ENCODE measurements at regions not wholly inside any gene's neighbourhood (a gene's known extent, or its start where the extent isn't known, plus 50 kb on each side); places are given as distances from the start of the nearest gene placed in this dataset.

DNA sequence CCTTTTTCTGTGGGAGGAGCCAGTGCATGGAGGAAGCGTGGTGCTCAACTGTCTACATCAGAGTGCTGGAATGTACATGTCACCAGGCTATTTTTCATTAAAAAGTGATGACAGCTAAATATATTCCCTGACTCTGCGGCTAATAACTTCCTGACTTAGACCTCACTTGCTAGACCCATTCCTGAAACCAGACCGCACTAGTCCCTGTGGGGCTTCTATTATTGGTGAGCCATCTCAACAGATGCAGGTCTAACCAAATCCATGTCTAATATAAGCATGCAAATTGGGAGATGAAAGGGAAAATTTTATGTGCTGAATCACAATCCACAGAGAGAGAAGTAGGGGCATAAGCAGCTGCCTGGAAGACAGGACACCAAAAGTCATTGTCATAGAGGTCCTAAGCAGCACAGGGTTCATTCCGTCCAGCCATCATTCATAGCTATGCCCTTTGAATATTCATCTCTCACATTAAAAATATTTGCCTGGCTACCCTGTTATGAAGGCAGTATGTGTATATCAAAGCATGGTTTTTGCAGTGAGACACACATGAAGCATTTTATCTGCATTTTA, 110.9 kb upstream of the BLID start:
- no peak for DNase-seq

DNA sequence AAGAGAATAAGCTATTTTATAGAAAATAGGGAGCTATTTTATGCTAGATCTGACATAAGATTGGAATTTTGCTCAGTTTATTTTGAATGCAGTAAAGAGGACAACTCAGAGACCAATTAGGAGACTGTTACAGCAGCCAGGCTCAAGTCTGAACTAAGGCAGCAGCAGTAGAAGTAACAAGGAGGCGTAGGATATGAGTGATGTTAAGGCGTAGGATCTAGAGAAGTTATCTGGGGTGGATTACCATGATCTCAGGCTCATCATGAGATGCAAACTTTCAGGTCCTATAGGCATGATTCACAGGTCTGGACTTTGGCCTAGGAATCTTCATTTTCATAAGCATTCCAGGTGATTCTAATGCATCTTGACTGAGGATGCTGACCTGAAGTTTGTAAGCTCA, 108.9 kb upstream of the BLID start:
- no peak for DNase-seq

DNA sequence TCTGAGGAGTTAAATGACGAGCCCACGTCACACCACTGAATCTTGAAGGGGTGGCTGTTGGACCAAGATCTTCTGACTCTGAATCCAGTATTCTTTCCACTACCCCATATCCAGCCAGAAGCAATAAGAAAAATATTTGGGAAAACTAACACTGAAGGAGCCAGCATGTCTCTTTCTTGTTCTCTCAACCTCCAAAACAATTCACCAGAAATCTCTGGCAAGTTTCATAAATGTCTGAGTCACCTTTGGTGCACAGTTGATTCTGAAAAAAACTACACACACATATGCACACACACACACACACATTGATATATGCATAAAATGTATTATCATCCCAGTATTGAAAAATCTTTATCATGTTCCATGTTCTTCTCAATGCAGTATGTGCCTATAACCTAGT, 104.3 kb upstream of the BLID start:
- no peak for DNase-seq

DNA sequence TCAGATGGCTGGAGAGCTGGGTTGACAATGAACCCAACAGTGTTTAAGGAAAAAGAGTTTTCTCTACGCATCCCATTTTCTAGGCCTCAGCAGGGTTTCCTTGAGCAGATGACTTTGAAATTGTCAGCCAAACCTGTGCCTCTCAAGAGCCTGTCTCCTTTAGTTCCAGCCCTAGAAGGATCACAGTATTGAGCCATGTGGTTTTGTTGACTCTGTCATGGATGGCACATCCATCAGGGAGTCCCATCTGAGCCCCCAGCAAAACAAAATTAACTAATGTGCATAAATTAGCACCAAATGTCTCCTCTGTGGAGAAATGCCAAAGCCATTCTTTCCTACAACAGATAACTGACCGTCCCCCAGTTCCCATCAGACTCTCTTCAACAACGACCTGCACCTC, 103.8 kb upstream of the BLID start:
- DNase-seq: no peak

DNA sequence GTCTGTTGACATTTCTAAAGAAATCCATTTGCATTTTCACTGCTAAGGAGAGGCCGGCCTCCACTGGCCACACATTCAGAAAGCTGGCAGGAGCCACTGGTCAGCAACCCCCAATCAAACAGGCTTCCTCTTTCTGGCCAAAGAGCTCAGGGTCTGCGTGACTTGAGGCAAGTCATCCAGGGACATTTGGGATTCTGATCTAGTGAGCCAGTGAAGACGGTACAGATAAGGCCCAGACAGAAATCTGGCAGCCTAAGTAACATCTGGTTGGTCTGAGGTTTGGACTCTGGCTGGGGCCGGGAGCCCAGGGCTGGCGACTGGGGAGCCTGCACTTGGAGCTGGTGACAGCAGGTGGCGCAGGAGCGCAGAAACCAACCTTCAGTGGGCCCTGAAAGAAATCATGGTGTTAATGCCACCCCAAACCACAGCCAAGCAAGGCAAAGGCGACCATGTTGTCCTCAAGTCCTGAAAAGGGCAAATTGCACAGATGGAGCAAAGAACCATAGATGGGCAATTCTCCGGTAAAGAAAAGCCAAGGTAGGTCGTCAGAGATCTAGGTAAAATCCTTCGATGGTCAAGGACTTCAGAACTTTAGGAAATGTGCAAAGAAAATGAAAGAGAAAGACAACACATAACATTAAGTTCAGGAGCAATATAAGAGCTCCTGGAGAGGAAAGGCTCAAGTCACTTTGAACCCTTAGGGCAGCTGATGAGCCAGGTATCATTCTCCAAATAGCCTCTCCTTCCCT, 99.4 kb upstream of the BLID start:
- DNase-seq: peak; percentile 86

DNA sequence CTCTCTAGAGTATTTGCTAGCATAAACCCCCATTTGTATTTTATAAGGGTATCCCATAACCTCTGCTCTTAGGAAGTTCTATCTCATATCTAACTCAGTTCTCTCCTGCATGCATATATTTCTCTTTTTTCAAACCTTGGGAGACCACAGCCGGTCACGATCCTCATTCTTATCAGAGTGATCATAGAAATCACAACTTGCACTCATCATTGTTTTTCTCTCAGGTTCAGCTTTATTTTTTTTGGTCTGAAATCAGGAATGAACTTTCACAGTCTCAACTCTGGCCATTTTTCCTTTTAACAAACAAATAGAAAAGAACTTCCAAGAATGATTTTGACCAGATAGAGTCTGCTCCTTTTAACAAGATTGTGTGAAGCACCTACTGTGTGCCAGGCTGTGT, 98.6 kb upstream of the BLID start:
- no peak for DNase-seq

DNA sequence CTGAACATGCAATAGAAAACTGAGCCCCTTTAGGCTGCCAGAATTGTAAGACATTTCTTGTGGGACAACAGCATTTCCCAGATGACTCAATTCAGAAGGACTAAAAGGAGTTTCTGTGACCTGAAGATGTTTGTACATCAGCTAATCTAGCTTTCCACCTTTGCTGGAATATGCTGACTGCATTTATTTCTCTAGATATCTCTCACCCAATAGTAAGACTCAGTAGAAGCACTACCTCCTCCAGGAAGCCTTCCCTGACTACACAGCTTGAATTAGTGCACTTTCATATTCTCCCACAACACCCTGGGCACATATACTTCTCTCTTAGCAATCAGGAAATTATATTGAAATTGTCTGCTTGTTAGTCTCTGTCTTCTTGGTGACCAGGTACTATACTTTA, 98.1 kb upstream of the BLID start:
- DNase-seq: no peak

DNA sequence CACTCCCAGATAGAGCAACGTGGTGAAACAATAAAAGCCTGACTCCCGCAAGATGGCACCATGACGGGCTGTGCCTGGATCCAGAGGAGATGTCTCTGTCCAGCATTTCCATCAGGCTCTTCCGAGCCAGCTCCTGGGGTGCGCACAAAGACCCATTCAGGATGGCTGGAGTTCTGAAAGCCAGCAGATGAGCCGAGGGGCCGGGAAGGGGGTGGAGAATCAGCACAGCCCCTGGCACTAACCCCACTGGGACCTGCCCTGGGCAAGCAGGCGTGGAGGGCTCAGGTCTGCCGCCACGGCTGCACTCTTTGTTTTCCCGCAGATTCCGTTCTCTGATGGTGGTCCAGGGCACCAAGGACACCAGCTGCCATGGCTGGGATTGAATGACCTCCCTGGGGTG, 97.2 kb upstream of the BLID start:
- DNase-seq: no peak

DNA sequence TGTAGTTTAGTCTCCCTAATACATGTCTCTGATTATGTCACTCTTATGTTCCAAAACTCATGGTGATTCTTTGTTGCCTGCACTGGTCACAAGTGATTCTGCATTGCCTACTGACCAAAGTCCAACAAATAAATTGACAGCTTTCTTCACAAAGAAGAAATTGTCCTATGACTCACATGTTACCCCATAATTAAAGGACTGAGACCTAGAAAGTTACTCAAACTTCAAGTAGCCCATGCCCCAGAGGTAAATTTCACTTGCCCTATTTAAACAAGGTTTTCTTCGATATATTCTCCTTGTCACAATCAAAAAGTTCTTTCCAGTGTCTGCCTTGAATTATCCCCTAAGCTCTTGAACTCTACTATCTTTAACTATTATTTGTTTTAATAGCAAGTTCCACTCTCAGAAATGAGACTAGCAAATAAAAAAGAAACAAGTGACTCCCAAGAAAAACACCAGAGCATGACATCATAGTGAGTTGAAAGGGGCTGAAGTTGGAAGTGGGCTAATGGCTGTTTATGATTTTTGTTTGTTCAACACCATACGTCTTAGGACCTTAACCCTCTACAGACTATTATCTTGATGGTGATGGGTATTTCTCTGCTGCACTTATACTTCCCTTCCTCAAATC, 94.5 kb upstream of the BLID start:
- peak; percentile 63 for DNase-seq

DNA sequence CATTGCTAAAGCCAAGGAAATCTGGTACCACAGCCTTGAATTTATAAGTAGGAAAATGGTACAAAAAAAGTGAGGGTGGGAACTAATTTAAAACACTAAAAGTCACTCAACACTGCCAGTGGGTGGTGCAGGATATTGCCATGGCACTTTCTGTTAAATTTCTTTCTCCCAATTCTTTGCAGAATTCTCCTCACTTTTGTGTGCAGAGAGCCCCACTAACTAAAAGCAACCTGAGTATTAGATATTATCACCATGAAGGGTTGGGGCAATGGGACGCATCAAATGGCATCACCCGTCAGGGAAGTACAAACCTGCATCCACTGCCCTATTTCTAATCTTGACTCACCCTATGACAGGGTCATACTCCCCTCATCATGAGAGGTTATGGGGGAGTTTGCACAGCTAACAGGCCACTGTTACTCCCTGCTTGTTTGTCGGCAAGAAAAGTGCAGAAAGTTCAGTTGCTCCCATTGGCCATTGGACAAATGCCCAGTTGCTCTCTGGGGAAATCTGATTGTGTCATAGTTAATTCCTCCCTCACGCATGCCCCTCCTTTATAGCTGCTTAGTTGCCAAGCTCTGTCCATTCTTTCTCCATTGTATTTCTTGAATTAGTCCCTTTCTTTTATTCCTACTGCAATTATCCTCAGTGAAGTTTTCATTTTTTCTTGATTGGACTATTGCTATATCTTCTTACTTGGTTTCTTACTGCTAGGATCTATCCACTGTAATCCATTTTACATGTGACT, 93.8 kb upstream of the BLID start:
- DNase-seq: peak; percentile 78

DNA sequence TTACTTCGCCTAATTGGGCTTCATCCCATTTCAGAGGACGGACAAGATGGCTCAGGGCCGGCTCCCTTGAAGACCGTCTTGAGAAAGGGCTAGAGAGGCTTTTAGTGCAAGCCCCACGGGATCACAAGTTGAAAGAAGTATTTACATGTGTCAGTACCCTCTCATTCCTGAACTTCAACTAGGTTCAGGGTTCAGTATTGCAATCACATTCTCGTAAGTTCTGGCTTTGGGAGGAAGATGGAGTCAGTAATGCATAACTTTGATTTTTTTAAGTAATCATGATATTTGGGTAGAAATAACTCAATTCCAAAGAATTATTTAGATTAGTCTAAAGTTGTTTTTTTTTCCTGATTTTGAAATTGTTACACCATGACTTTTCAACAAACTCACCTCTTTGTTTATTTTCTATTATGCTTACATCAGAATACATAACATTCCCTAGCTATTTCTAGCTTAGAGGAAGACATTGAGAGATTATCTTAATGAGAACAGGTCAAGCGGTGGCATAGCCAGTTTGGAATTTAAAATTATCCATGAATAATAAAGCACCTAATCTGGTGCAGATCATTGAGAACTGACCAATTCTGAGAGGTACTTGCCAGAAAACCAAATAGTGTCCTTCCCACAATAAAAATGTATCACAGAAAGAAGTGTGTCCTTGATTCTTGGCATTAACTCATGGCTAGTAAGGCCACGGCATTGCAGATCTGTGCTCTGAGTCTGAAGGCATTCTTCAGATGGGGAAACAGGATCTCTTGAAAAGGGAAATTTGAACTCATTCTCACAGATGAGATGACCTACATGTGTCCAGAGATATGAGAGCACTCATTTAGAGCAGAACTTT, 92.1 kb upstream of the BLID start:
- DNase-seq: no peak

DNA sequence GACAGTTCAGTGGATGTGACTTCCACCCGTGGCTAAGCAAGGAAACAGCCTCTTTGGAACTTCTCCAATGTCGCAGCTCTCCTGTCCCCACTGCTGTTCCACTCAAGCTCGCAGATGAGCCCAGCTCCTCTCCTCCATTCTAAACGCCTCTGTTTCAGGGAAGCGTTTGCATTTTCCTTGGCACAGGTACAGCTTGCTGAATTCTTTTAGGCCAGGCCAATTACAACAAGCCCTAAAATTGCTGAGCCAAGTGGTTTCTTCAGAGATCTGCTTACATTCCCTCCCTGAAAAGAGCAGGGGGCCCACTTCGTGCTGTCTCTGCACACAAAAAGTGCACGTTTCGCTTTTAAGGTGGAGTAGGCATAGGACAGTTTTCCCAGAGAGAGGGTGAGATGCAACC, 91.5 kb upstream of the BLID start:
- no peak for DNase-seq

DNA sequence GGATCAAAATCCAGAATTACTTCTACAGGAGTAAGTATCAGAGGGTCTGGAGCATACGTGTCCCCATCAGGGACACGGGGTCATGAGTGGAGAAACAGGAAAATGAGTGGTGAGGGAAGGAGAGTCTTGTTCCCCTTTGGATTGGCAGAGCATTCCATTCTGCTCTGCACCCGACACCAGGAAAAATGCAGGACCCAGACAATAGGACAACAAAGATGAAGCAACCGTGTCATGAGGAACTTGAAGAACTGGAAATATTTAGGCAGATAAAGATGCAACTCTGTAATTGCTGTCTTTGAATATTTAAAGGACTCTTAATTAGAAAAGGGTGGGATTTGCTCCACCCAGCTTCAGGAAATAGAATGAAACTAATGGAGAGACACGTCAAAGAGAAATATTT, 89.0 kb upstream of the BLID start:
- no peak for DNase-seq

DNA sequence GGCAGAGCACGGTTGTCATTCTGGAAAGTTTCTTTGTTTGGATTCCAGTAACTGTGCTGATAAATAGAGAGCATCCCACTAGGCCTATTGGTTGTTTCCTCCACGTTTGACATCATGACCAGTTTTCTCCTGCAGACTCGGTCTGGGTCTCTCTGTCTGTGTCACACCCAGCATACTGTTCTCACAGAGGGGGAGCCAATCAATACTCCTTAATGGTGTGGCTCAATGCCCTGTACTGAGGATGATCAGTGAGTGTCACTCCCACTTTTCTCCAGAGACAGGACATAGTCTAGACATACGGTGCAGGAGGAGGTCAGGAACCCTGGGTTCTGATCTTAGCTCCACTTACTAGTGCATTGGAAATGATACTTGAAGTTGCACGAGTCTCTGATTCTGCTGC, 88.2 kb upstream of the BLID start:
- DNase-seq: no peak

DNA sequence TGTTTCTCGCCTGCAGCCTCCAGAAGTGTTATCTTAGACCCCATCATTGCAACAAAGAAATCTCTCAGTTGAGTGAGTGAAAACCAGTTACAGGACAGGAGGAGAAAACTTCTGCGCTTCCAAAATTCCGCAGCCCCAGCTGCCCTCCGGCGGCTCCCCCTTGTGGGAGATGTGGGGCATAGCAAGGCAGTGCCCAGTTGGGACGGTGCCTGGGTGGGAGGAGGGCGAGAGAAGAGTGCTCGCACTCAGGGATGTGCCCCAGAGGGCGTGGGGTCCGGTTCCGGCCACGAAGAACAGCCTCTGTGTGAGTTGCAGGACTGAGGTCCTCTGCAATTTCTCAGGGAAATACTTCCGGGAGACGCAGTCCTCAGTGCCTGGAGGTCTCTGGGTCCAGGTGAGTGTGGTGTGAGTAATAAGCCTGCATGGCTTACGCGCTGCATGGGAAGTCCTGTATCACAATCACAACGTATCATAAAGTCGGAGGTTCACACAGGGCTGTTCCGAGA, 87.0 kb upstream of the BLID start:
- DNase-seq: no peak

DNA sequence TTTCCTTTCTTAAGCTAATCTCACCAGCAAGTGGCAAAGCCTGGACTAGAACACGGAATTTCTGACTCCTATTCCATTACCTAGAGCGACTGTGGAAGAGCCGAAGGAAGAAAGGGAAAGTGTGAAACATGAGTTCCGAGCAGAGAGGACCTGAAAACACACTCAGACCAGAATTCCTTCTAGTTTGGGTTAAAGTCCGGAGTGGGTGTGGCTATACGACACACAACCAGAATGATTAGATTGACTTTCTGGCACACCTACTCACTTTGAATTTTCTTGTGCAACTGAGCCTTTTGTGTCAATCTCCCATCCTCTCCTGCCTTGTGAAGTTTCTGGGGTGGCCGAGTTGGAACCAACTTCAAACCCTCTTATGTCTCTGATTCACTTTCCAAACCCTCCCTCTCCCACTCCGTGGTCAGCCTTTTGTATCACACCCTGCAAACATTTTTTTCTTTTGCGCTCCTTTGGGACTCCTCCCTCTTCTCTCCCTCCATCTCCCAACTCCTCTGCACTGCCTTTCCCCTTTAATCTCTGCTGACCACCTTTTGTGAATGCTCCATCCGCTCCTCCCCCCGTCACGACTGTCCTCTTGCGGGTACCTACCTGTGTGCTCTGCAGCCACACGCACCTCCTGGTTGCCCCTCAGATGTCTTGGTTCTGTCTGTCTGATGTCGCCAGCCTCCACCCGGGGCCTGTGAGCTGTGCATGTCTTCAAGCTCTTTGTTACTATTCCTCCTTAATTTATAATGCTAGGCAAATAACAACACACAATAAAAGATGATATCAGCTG, 86.3 kb upstream of the BLID start:
- DNase-seq: no peak

DNA sequence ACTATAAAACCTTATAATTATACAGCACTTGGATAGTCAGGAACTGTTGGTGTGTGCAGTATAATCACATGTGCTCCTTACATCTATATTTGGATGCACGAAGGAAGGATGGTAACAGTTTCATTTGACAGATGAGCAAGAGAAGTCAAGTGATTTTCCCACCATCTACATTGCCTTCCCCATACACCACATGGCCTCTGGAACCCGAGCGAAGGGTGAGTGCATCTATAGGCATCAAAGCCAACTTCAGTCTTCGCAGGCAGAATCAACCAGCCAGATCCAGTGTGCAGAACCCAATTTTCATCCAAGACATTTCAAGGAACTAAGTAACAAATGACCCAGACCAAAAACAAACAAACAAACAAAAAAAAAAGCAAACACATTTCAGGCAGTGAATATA, 85.1 kb upstream of the BLID start:
- DNase-seq: no peak

DNA sequence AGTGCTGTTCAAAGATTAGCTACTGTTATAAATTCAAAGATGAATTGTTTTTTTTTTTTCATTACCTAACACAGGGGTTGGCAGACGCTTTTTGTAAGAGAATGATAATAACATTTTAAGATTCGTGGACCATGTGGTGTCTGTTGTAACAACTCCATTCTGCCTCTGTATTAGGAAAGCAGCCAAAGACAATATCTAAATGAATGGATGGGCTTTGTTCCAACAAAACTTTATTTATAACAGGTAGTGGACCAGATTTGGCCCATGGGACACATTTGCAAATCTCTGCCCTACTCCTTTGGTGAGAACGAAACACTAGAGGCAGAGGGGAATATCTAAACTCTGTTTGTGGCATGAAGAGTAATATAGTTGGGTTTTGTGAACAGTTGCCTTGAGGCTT, 83.6 kb upstream of the BLID start:
- DNase-seq: no peak

DNA sequence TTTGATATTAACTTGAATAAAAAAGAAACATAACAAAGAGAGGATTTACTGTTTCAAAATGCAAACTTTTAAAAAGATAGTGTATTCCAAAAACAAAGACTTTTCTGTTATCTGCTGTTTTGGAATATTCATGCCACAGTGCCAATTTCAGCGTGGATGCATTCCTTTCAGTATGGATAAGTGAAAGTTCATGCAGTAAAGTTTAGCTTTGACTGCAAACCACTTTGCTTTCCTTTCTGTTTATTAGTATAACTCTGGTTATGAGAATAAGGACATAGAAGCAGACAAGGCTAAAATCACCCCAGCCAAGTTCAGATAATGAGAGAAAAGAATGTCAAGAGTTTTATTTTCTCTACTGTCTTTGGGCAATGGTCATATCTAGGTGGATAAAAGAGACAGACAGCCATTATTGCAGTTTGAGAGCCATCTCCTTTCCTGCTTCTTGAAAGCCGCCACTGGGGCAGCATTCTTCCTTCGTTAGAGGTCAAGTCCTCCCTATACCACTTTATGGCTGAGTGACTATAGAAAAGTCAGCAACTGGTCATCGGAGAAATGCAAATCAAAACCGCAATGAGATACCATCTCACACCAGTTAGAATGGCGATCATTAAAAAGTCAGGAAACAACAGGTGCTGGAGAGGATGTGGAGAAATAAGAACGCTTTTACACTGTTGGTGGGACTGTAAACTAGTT, 82.4 kb upstream of the BLID start:
- DNase-seq: no peak

DNA sequence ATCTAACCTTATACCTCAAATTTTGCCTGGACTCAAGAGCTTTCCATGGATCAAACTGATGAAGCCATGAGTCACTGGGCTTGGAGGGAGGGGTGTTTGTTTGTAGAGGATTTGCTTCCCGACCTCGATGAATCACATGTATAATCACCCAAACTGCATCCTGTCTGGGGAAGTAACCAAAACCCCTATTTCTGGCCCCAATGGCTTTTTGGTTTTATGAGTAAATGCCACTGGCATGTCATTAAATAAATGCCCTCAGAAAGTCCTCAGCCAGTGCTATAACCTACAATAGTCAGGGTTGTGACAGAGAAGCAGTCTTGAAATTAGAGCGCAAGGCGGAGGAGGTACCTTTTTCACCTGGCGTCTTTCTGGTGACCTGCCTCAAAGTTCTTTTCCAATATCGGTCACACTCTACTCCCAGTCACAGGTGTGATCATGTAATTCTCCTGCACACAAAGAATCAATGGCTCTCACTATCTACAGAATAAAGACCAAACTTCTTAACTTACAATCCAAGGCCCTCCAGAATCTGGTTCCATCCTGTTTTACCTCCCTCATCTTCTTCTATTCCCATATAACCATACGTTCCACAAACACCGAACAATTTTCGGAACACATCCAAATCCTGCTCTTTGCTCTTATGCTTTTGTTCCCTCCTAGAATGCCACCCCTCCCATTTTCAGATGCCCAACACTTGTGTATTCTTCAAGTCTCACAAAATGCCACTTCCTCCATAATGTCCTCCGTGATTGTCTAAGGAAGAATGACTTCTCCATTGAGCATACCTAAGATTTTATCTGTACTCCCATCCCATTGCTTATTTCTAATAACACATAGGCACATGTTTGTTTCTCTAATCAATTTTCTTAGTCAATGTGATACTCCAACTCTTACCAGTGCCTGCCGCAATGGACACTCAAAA, 81.3 kb upstream of the BLID start:
- DNase-seq: no peak
